Effector memory CD8-positive, alpha-beta T cell (primary cell): ENCODE measurements at regions not wholly inside any gene's neighbourhood (a gene's known extent, or its start where the extent isn't known, plus 50 kb on each side); places are given as distances from the start of the nearest gene placed in this dataset.
"Not testable (repeated sequence)": the region's sequence is repeated elsewhere in the genome, so short reads cannot be mapped to it uniquely, and the experiment has no call there.

Experiments used
- ATAC-seq: fragments of 150-1000 bp; cut with Tn5 transposase; replicated peaks from 2 replicates; pipeline ENCODE4 v1.10.0; 2021; ENCODE audit warnings: mild to moderate bottlenecking, moderate library complexity
- DNase-seq, 3 experiments: peaks; one replicate each; pipeline ENCODE4 v3.0.0; 2021
- H3K27ac Mint-ChIP-seq, 2 donors: one replicate each; pipeline ENCODE4 v1.8.0; 2022; ENCODE audit warnings: mild to moderate bottlenecking in 2 of 2, mixed read lengths in 2 of 2, moderate library complexity in 2 of 2
- H3K27me3 Mint-ChIP-seq, 2 donors: one replicate each; pipeline ENCODE4 v1.8.0; 2022; ENCODE audit warnings: mixed read lengths in 2 of 2
- H3K36me3 Mint-ChIP-seq: one replicate; pipeline ENCODE4 v1.8.0; 2022; ENCODE audit warnings: mild to moderate bottlenecking, moderate library complexity, mixed read lengths; ENCODE audit not compliant: insufficient read depth
- H3K4me1 Mint-ChIP-seq, 2 donors: one replicate each; pipeline ENCODE4 v1.8.0; 2022; ENCODE audit warnings: low read depth in 2 of 2, mixed read lengths in 2 of 2
- H3K4me3 Mint-ChIP-seq, 2 donors: one replicate each; pipeline ENCODE4 v1.8.0; 2022; ENCODE audit warnings: mild to moderate bottlenecking in 2 of 2, mixed read lengths in 2 of 2, moderate library complexity in 2 of 2
- H3K9me3 Mint-ChIP-seq, 2 donors: one replicate each; pipeline ENCODE4 v1.8.0; 2022; ENCODE audit warnings: mixed read lengths in 2 of 2

- not testable (repeated sequence) for H3K9me3 Mint-ChIP-seq, H3K36me3 Mint-ChIP-seq, H3K27me3 Mint-ChIP-seq, H3K4me3 Mint-ChIP-seq, H3K4me1 Mint-ChIP-seq, H3K27ac Mint-ChIP-seq, DNase-seq
- peak; percentile 40 for ATAC-seq
These were observed 352.0 kb downstream of the CDY1B start for GRCh38 chrY:23695664-23696328.

GRCh38 chrY:23681960-23682359 lies 365.9 kb downstream of the CDY1B start:
- H3K27me3 Mint-ChIP-seq, H3K4me1 Mint-ChIP-seq, H3K36me3 Mint-ChIP-seq, H3K27ac Mint-ChIP-seq, DNase-seq, ATAC-seq, H3K4me3 Mint-ChIP-seq, H3K9me3 Mint-ChIP-seq: not testable (repeated sequence)

- not testable (repeated sequence) for H3K36me3 Mint-ChIP-seq, ATAC-seq, DNase-seq, H3K27ac Mint-ChIP-seq, H3K4me3 Mint-ChIP-seq, H3K9me3 Mint-ChIP-seq, H3K27me3 Mint-ChIP-seq, H3K4me1 Mint-ChIP-seq
These were observed 378.0 kb downstream of the CDY1B start for GRCh38 chrY:23669858-23670257.

GRCh38 chrY:23622313-23622712 lies 403.0 kb downstream of the DAZ2 start:
- H3K27me3 Mint-ChIP-seq, H3K4me1 Mint-ChIP-seq, DNase-seq, H3K9me3 Mint-ChIP-seq, H3K36me3 Mint-ChIP-seq, ATAC-seq, H3K27ac Mint-ChIP-seq, H3K4me3 Mint-ChIP-seq: not testable (repeated sequence)

GRCh38 chrY:23610449-23610848 lies 391.1 kb downstream of the DAZ2 start:
- H3K27ac Mint-ChIP-seq, DNase-seq, H3K9me3 Mint-ChIP-seq, H3K27me3 Mint-ChIP-seq, H3K4me3 Mint-ChIP-seq, H3K4me1 Mint-ChIP-seq, H3K36me3 Mint-ChIP-seq, ATAC-seq: not testable (repeated sequence)

GRCh38 chrY:23596509-23596908 lies 377.2 kb downstream of the DAZ2 start:
- not testable (repeated sequence) for H3K4me1 Mint-ChIP-seq, H3K4me3 Mint-ChIP-seq, H3K27me3 Mint-ChIP-seq, H3K27ac Mint-ChIP-seq, DNase-seq, H3K36me3 Mint-ChIP-seq, H3K9me3 Mint-ChIP-seq
- peak; percentile 60 for ATAC-seq

- not testable (repeated sequence) for H3K4me3 Mint-ChIP-seq, H3K27ac Mint-ChIP-seq, H3K27me3 Mint-ChIP-seq, H3K9me3 Mint-ChIP-seq, H3K4me1 Mint-ChIP-seq, H3K36me3 Mint-ChIP-seq, DNase-seq, ATAC-seq
These were observed 370.9 kb downstream of the DAZ2 start for GRCh38 chrY:23590243-23590642.

GRCh38 chrY:23588409-23588808 lies 369.1 kb downstream of the DAZ2 start:
- peak; percentile 48 for ATAC-seq
- not testable (repeated sequence) for H3K27me3 Mint-ChIP-seq, H3K27ac Mint-ChIP-seq, DNase-seq, H3K4me3 Mint-ChIP-seq, H3K9me3 Mint-ChIP-seq, H3K36me3 Mint-ChIP-seq, H3K4me1 Mint-ChIP-seq
